NCI-H1105 (cell line): ENCODE measurements at regions not wholly inside any gene's neighbourhood (a gene's known extent, or its start where the extent isn't known, plus 50 kb on each side); places are given as distances from the start of the nearest gene placed in this dataset.

Experiments
- DNase-seq: peaks from one replicate; lab custom pipeline; 2025; lab: John Stamatoyannopoulos, UW

- no peak for DNase-seq
Observed at GRCh38 chr6:87995461-87995860, 52.2 kb upstream of the SPACA1 start.

GRCh38 chr6:87993356-87993755 lies 54.3 kb upstream of the SPACA1 start:
- no peak for DNase-seq

DNA sequence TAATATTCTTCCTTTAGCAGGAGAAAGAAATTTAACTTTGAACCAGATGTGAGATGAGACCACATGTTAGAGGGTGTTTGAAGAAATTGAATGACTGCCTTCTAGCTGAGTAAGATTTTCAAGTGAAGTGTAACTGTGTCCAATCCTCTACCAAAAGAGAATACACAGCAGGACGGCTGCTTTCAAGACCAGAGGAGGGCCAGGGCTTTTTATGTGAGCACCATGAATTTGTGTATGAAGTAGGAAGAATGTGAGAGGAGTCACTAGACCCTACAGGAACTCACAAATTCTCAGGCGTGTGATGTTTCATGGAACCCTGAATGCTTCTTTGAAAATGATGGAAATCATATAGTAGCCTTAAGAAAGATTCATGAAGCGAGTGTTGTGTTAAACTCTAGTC lies 56.8 kb upstream of the SPACA1 start:
- DNase-seq, result no peak

DNA sequence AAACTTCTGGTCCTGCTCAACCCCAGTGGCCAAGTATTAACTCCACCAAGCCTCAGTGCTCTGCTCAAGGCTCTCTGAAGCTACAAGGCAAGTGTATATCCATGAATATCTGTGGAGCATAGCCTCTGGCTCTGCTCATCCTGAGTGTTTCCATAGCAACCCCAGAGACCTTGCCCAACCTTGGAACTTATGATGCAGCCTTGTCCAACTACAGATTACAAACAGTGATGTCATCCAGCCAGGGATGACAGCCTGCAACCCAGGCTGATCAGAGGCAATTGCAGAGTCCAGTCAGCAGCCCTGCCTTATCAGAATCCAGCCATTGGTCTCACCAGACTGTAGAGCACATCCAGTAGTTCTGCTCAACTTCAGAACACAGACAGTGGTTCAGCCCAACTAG lies 65.5 kb upstream of the SPACA1 start:
- no peak for DNase-seq

- no peak for DNase-seq
Observed at GRCh38 chr6:87979737-87980136, 67.9 kb upstream of the SPACA1 start.

- DNase-seq, result no peak
Observed at GRCh38 chr6:87976616-87977015, 71.0 kb upstream of the SPACA1 start.

- DNase-seq, result no peak
Observed at GRCh38 chr6:87975561-87975960, 72.1 kb upstream of the SPACA1 start.

- DNase-seq, result no peak
Observed at GRCh38 chr6:87972279-87972678, 75.4 kb upstream of the SPACA1 start.

GRCh38 chr6:87971605-87972262 lies 75.9 kb upstream of the SPACA1 start:
- no peak for DNase-seq

DNA sequence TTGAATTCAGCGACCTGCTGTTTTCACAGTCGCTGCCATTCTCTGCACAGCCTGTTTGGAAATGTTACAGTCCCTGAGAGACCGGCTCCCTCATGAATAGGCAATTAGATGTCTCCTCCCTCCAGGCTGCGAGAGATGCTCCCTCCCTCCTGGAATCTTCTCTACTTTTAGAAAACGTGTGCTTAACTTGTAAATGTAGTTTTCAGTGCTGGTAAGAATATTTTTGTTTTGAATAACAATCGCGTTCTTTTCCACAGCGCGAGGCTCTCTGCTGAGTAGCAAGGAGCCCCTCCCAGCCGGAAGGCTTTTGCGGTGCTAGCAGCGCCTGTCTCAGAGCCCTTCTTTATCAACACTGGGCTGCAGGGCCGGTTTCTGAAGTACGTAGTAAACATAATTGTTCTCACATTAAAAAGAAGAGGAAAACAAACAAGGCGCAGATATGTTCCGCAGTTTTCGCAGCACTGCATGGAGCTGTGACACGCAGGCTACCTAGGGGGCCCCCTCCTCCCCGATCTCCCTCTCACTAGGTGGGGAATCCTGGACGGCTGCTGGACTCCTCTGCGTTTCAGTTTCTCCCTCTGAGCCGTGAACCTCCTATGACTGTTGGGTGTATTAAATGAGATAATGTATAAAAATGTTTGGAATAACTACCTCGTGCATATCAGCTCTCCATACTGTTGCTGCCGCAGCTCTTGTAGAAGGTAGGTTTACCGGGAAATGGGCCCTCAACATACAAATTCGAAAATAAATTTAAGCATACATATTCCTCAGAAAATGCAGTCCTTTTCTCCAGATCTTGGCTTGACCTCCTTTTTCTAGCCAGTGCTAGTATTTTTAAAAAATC lies 79.0 kb upstream of the SPACA1 start:
- peak; percentile 79 for DNase-seq

GRCh38 chr6:87965806-87966205 lies 81.8 kb upstream of the SPACA1 start:
- no peak for DNase-seq

DNA sequence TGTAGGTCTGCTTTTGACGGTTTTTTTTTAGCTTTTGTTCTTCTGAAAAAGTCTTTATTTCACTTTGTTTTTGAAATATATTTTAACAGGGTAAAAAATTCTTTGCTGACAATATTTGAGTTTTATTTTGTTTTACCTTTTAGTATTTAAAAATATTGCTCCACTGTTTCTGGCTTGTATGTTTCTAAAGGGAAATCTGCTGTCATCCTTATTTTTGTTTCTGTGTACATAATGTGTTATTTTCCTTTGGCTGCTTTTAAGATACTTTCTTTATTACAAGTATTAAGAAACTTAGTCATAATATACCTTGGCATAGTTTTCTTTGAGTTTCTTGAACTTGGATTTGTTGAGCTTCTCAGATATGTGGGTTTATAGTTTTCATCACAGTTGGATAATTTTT lies 88.6 kb upstream of the SPACA1 start:
- no peak for DNase-seq

GRCh38 chr6:87951751-87952150 lies 95.9 kb upstream of the SPACA1 start:
- DNase-seq, result no peak

- no peak for DNase-seq
Observed at GRCh38 chr6:87950614-87951013, 97.0 kb upstream of the SPACA1 start.

- DNase-seq, result no peak
Observed at GRCh38 chr6:87949194-87949593, 98.4 kb upstream of the SPACA1 start.

GRCh38 chr6:87946669-87947068 lies 101.0 kb upstream of the SPACA1 start:
- no peak for DNase-seq

GRCh38 chr6:87945966-87946365 lies 101.7 kb upstream of the SPACA1 start:
- DNase-seq, result no peak

DNA sequence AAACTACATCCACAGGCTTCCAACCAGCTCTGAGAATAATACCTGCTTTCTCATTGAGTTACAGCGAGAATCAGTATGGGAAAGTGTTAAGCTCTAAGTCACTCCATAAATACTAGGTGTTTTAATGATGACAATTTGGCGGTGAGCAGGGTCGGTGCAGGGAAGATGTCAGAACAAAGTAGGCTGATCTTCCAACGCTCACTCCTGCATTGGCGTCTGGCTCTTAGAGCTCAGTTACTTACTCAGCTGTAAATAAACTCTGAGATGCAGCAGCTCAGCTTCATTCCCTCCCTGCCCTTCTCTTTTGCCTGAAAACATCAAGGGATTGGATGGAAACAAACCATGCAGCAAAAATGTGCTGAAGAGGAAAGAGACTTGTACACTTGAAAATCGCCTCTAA lies 102.5 kb upstream of the SPACA1 start:
- no peak for DNase-seq

GRCh38 chr6:87944541-87944954 lies 103.1 kb upstream of the SPACA1 start:
- DNase-seq, result peak; percentile 11

DNA sequence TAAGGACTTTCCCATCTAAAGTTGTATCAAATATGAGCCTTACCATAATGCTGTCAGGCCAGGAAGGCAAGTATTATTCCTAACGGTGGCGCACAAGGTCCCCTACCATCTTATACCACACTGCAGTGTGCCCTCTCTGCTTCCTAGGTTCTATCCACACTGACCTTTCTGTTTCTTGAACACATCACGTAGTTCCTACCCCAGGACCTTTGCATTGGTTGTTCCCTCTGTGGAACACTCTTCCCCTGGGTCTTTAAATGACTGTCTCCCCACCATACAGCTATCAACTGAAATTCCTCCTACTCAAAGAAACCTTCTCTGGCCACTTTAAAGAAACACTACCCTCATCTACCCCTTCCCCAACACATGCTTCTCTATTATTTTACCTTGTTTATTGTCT lies 104.5 kb upstream of the SPACA1 start:
- no peak for DNase-seq

- no peak for DNase-seq
Observed at GRCh38 chr6:87941556-87942358, 105.9 kb upstream of the SPACA1 start.

- DNase-seq, result no peak
Observed at GRCh38 chr6:87939776-87940175, 107.9 kb upstream of the SPACA1 start.

DNA sequence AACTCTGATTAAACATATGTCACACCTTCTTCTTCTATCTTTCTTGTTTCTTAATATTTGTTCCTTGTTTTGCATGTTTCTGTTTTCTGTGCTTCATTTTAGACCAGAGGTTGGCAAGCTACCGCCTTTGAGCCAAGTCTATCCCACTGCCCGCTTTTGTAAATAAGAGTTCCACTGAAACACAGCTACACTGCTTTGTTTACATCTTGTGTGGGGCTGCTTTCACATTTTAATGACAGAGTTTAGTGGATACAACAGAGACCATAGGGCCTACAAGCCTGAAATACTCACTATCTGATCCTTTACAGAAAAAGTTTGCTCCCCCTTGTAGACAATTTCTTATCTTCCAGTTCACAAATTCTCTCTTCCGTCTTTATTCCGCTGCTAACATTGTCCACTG lies 109.4 kb upstream of the SPACA1 start:
- DNase-seq, result no peak
